Endothelial cell of umbilical vein (primary cell): ENCODE measurements at regions not wholly inside any gene's neighbourhood (a gene's known extent, or its start where the extent isn't known, plus 50 kb on each side); places are given as distances from the start of the nearest gene placed in this dataset.

ENCODE experiments used
- BruUV-seq: library from RNA; stranded (reverse); fragments of 400-500 nt; replicated peaks from 2 replicates; lab custom pipeline; 2021; lab: Mats Ljungman, UMichigan
- CTCF ChIA-PET: fragments of 300-600, 350-600 bp; sonication (Branson Sonifier 250); formaldehyde crosslinking; loops from one replicate; lab custom pipeline; 2021; ENCODE audit warnings: antibody characterized with exemption, inconsistent platforms; lab: Charles Lee
- POLR2A ChIA-PET: fragments of 300-600, 350-600 bp; sonication (Branson Sonifier 250); formaldehyde crosslinking; loops from one replicate; lab custom pipeline; 2021; ENCODE audit warnings: antibody characterized with exemption, inconsistent platforms; lab: Charles Lee
- DNase-seq: peaks from one replicate; pipeline ENCODE4 v3.0.0-alpha.2; 2011; ENCODE audit warnings: low read depth, low spot score
- FAIRE-seq: peaks from 2 replicates; lab custom pipeline; 2011; peaks lifted over from hg19 to GRCh38; lab: Jason Lieb, UNC
- H2AFZ ChIP-seq: 2 replicates; pipeline ENCODE4 v1.6.0; 2012; ENCODE audit warnings: low read depth, low read length, control low read depth, inconsistent platforms
- H3K27ac ChIP-seq: 2 replicates; pipeline ENCODE4 v1.5.1; 2011; ENCODE audit warnings: low read depth, mild to moderate bottlenecking, control low read depth, low read length, moderate library complexity; ENCODE audit not compliant: insufficient read depth
- H3K27me3 ChIP-seq, 2 experiments: 2 replicates each; pipeline versions ENCODE4 v1.6.0 to v1.6.1; 2011; ENCODE audit warnings: low read length in 2 of 2, mixed read lengths in 1 of 2; ENCODE audit not compliant: control insufficient read depth in 2 of 2, insufficient read depth in 2 of 2
- H3K36me3 ChIP-seq, 2 experiments: 2 replicates in 1 of 2; 3 replicates in 1 of 2; pipeline ENCODE4 v1.5.1; 2011; ENCODE audit warnings: low read length in 2 of 2, mild to moderate bottlenecking in 1 of 2, moderate library complexity in 1 of 2; ENCODE audit not compliant: control insufficient read depth in 2 of 2, insufficient read depth in 2 of 2; ENCODE audit errors: extremely low read depth in 1 of 2
- H3K4me1 ChIP-seq: 3 replicates; pipeline ENCODE4 v1.5.1; 2011; ENCODE audit warnings: mild to moderate bottlenecking, low read length; ENCODE audit not compliant: control insufficient read depth, insufficient read depth; ENCODE audit errors: extremely low read depth
- H3K4me2 ChIP-seq: 2 replicates; pipeline ENCODE4 v1.6.1; 2011; ENCODE audit warnings: low read length, control low read depth, mixed read lengths; ENCODE audit not compliant: insufficient read depth
- H3K4me3 ChIP-seq, 3 experiments: fragments of 200-600 bp in 1 of 3; sonication (generic), shearing (Covaris generic) in 1 of 3; replicated peaks in 1 of 3; 2 replicates each; pipeline ENCODE4 v1.5.1; 2011 to 2016; ENCODE audit warnings: control low read depth in 3 of 3, low read length in 3 of 3, mild to moderate bottlenecking in 2 of 3, inconsistent platforms in 1 of 3, low read depth in 1 of 3, moderate library complexity in 1 of 3; ENCODE audit not compliant: insufficient read depth in 1 of 3
- H3K79me2 ChIP-seq: 2 replicates; pipeline ENCODE4 v1.6.0; 2012; ENCODE audit warnings: low read length, inconsistent platforms; ENCODE audit not compliant: control insufficient read depth, insufficient read depth
- H3K9ac ChIP-seq: replicated peaks from 2 replicates; pipeline ENCODE3; 2011; ENCODE audit warnings: low read length, control low read depth; ENCODE audit not compliant: insufficient read depth; ENCODE audit errors: extremely low read depth
- H3K9me1 ChIP-seq: replicated peaks from 3 replicates; pipeline ENCODE4 v1.6.0; 2011; ENCODE audit warnings: mild to moderate bottlenecking, low read length; ENCODE audit not compliant: control insufficient read depth, insufficient read depth; ENCODE audit errors: extremely low read depth
- H3K9me3 ChIP-seq: replicated peaks from 2 replicates; pipeline ENCODE4 v1.5.1; 2012; ENCODE audit warnings: low read length, inconsistent platforms; ENCODE audit not compliant: control insufficient read depth, insufficient read depth
- H4K20me1 ChIP-seq: replicated peaks from 2 replicates; pipeline ENCODE3; 2011; ENCODE audit warnings: mild to moderate bottlenecking, low read length; ENCODE audit not compliant: control insufficient read depth, insufficient read depth; ENCODE audit errors: extremely low read depth
- CTCF ChIP-seq, 2 donors: IDR thresholded peaks; 1 replicate in 1 of 2; 2 replicates in 1 of 2; pipeline ENCODE4 v1.5.1; 2011; ENCODE audit warnings: low read length in 2 of 2, mild to moderate bottlenecking in 2 of 2, moderate library complexity in 2 of 2, control low read depth in 1 of 2, inconsistent platforms in 1 of 2, low read depth in 1 of 2; ENCODE audit not compliant: insufficient read depth in 1 of 2; ENCODE audit errors: extremely low read depth in 1 of 2
- EZH2 ChIP-seq: IDR thresholded peaks from 2 replicates; pipeline ENCODE4 v1.6.1; 2012; ENCODE audit warnings: borderline replicate concordance, low read depth, mild to moderate bottlenecking, moderate library complexity, low read length, inconsistent platforms; ENCODE audit not compliant: severe bottlenecking
- FOS ChIP-seq: IDR thresholded peaks from 2 replicates; pipeline ENCODE4 v1.6.1; 2011; ENCODE audit warnings: mild to moderate bottlenecking, low read length, moderate library complexity, borderline replicate concordance; ENCODE audit not compliant: insufficient read depth
- GATA2 ChIP-seq: IDR thresholded peaks from 2 replicates; pipeline ENCODE4 v1.7.0; 2011; ENCODE audit warnings: low read depth, mild to moderate bottlenecking, moderate library complexity, mixed read lengths, low read length; ENCODE audit not compliant: insufficient read length, insufficient read depth
- JUN ChIP-seq: IDR thresholded peaks from 2 replicates; pipeline ENCODE4 v1.6.1; 2011; ENCODE audit warnings: borderline replicate concordance, low read depth; ENCODE audit not compliant: insufficient read length, insufficient read depth
- MAX ChIP-seq: IDR thresholded peaks from 2 replicates; pipeline ENCODE4 v1.6.1; 2011; ENCODE audit not compliant: insufficient read depth, insufficient read length
- MYC ChIP-seq: IDR thresholded peaks from one replicate; pipeline ENCODE4 v1.6.1; 2011; ENCODE audit warnings: mild to moderate bottlenecking, low read depth, low read length
- POLR2A ChIP-seq: IDR thresholded peaks from 2 replicates; pipeline ENCODE4 v1.6.1; 2012; ENCODE audit warnings: low read depth, mild to moderate bottlenecking, control low read depth, low read length
- POLR2AphosphoS5 ChIP-seq: IDR thresholded peaks from 2 replicates; pipeline ENCODE4 v1.6.1; 2012; ENCODE audit warnings: low read depth, mild to moderate bottlenecking, control low read depth, low read length, moderate library complexity; ENCODE audit not compliant: insufficient read depth
- dilution Hi-C: fragments of 300-500 bp; cut with MboI; formaldehyde crosslinking; loops from one replicate; pipeline ENCODE4 v1.15.0; 2019; ENCODE audit warnings: low sequenced_read_pairs; ENCODE audit not compliant: extremely low pct_ligation_motif_present
- intact Hi-C: fragments of 100-400 bp; cut with micrococcal nuclease; formaldehyde crosslinking; loops from one replicate; pipeline ENCODE4 v1.10.0; 2022

GRCh38 chr7:20529260-20529659, 86.2 kb upstream of the ABCB5 start:
- no peaks in the 10 kb centered on the region for H3K27me3 ChIP-seq
- ChIA-PET POLR2A (no interaction called here), CTCF (interaction anchor here (0.6 to 2.2 kb wide), 3 partner anchors 10 to 1760 kb away, joined by 3 to 8 read pairs (median 5); no protein-coding TSS in a partner anchor)
- no TSS peak for BruUV-seq
- H3K4me1 ChIP-seq: peaks cover 9% of the 10 kb centered on the region
- dilution Hi-C loops: no loop called here
- FAIRE-seq: no peak
- H3K9me3 ChIP-seq: no peaks in the 10 kb centered on the region
- DNase-seq: no peak
- no peaks in the 10 kb centered on the region for H3K79me2 ChIP-seq
- no peaks in the 10 kb centered on the region for H4K20me1 ChIP-seq
- H3K4me2 ChIP-seq: no peak overlapping the region
- no peak overlapping the region for H3K9ac ChIP-seq
- H3K27ac ChIP-seq: no peak overlapping the region
- no peak overlapping the region for H3K4me3 ChIP-seq
- no peak overlapping the region for H2AFZ ChIP-seq
- H3K9me1 ChIP-seq: no peaks in the 10 kb centered on the region
- TF ChIP-seq EZH2 (no peak), FOS (no peak), POLR2A (no peak), JUN (no peak), POLR2AphosphoS5 (no peak), MAX (no peak), GATA2 (no peak), MYC (no peak), CTCF (IDR thresholded peaks at IDR 0.05; ENCODE audit: extremely low read depth in 1 of 2, insufficient read depth in 1 of 2, low read depth in 1 of 2, low read length in 2 of 2) (no peak)
- intact Hi-C loops: no loop called here
- H3K36me3 ChIP-seq: no peaks in the 10 kb centered on the region
